Muscle of leg (tissue), 3 donors: ENCODE measurements at regions not wholly inside any gene's neighbourhood (a gene's known extent, or its start where the extent isn't known, plus 50 kb on each side); places are given as distances from the start of the nearest gene placed in this dataset.

Experiments
- DNase-seq: peaks from one replicate; pipeline ENCODE4 v3.0.0; 2013
- H3K27ac ChIP-seq: one replicate; pipeline ENCODE4 v1.5.1; 2013; ENCODE audit warnings: mild to moderate bottlenecking, low read length, control low read depth
- H3K27me3 ChIP-seq: one replicate; pipeline ENCODE4 v1.6.1; 2013; ENCODE audit warnings: low read length; ENCODE audit not compliant: control insufficient read depth, insufficient read depth
- H3K36me3 ChIP-seq: one replicate; pipeline ENCODE4 v1.6.1; 2013; ENCODE audit warnings: low read length; ENCODE audit not compliant: control insufficient read depth, insufficient read depth
- H3K4me1 ChIP-seq: one replicate; pipeline ENCODE4 v1.6.1; 2013; ENCODE audit warnings: low read length; ENCODE audit not compliant: control insufficient read depth, insufficient read depth
- H3K4me3 ChIP-seq: one replicate; pipeline ENCODE4 v1.5.1; 2013; ENCODE audit warnings: low read length, control low read depth
- H3K9me3 ChIP-seq: replicated peaks from 2 replicates; pipeline ENCODE4 v1.6.1; 2013; ENCODE audit warnings: low read depth, low read length; ENCODE audit not compliant: control insufficient read depth
- WGBS: methylation state at CpG from one replicate; pipeline ENCODE4 v1.1.5; 2013; ENCODE audit warnings: missing lambda C conversion rate; ENCODE audit not compliant: insufficient coverage; 5-methylcytosine and 5-hydroxymethylcytosine counted together

DNA sequence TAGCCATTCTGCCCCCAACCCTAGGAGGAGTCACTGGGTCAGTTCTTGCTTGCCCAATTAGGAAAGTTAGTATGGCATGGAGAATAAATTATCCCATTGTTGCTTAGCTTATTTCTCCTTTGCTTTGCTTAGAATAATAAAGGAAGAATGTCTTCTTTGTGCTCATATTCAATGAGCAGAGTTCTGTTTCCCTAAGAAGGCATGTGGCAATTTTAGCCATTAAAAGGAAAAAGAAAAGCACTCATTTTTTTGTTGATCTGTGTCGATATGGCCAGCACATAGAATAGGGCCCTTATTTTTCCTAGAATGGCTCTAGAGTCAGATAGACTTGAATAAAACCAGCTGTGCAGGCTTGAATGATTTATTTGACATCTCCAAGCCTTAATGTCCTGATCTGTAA is 166.4 kb upstream of the PPARGC1A start:
- Histone ChIP-seq H3K4me3 (no peak overlapping the region), H3K27me3 (no peaks in the 10 kb centered on the region), H3K9me3 (no peaks in the 10 kb centered on the region), H3K36me3 (no peaks in the 10 kb centered on the region), H3K27ac (no peak overlapping the region), H3K4me1 (no peaks in the 10 kb centered on the region)
- 60% methylated on average over 1 of the region's 1 CpG for WGBS
- no peak for DNase-seq

DNA sequence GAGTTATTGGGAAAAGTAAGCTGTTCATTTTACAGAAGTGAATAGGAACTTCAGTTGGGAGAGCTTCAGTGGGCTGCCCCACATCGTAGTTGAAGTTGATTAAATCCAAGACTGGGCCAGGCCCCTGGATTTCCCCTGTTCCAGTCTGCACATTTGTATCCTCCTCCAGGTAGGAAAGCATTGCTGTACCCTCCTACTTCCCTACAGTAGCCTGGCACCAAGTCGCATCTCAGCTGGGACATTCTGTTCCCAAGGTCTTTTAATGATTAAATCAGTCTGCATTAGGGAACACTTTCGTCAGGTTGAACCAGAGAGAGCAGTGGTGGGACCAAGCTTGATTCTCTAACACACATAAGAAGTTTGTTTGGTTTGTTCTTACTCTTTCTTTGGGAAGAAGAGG is 165.8 kb upstream of the PPARGC1A start:
- Histone ChIP-seq H3K4me1 (no peaks in the 10 kb centered on the region), H3K4me3 (no peak overlapping the region), H3K36me3 (no peaks in the 10 kb centered on the region), H3K27ac (no peak overlapping the region), H3K9me3 (no peaks in the 10 kb centered on the region), H3K27me3 (no peaks in the 10 kb centered on the region)
- DNase-seq, result no peak
- 83% methylated on average over 1 of the region's 3 CpGs for WGBS

DNA sequence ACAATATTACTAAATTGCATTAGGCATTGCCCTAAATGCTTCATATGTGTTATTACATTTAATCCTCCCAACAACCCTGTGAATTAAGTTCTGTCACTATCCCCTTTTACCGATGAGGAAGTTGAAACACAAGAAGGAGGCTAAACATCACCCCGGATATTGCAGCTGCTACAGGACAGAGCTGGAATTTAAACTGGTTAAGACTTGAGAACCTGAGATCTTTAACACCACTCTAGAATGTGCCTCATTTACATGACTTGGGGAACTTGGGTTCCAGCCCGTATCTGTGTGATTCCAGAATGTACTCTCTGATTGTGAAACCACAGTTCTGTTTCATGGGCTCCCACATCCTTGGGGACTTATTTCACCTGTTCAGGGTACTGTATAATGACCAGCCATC is 165.1 kb upstream of the PPARGC1A start:
- H3K27me3 ChIP-seq, result no peaks in the 10 kb centered on the region
- no CpG with 5 or more reads among the region's 3 CpGs for WGBS
- no peaks in the 10 kb centered on the region for H3K9me3 ChIP-seq
- DNase-seq, result no peak
- no peaks in the 10 kb centered on the region for H3K4me1 ChIP-seq
- H3K27ac ChIP-seq, result no peak overlapping the region
- H3K36me3 ChIP-seq, result no peaks in the 10 kb centered on the region
- no peak overlapping the region for H3K4me3 ChIP-seq

DNA sequence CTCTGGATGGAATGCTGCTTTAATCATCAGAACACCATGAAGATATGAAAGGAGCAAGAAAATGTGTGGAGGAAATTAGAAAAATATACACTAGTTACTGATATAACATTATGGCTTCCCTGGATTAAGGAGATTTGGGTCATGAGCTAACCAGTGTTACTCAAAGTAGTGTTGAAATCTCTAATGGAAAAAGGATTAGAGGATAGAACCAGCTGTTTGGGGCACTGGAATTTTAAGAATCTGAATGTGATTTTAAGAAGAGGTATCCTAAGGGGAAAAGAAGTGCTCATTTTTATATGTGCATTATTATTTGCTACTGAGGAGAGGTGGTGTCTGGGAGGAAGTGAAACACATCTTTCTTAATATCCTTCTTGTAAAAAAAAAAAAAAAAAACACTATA is 164.1 kb upstream of the PPARGC1A start:
- no peaks in the 10 kb centered on the region for H3K4me1 ChIP-seq
- no peak overlapping the region for H3K4me3 ChIP-seq
- no peaks in the 10 kb centered on the region for H3K27me3 ChIP-seq
- H3K9me3 ChIP-seq, result no peaks in the 10 kb centered on the region
- DNase-seq, result no peak
- H3K27ac ChIP-seq, result no peak overlapping the region
- no peaks in the 10 kb centered on the region for H3K36me3 ChIP-seq

DNA sequence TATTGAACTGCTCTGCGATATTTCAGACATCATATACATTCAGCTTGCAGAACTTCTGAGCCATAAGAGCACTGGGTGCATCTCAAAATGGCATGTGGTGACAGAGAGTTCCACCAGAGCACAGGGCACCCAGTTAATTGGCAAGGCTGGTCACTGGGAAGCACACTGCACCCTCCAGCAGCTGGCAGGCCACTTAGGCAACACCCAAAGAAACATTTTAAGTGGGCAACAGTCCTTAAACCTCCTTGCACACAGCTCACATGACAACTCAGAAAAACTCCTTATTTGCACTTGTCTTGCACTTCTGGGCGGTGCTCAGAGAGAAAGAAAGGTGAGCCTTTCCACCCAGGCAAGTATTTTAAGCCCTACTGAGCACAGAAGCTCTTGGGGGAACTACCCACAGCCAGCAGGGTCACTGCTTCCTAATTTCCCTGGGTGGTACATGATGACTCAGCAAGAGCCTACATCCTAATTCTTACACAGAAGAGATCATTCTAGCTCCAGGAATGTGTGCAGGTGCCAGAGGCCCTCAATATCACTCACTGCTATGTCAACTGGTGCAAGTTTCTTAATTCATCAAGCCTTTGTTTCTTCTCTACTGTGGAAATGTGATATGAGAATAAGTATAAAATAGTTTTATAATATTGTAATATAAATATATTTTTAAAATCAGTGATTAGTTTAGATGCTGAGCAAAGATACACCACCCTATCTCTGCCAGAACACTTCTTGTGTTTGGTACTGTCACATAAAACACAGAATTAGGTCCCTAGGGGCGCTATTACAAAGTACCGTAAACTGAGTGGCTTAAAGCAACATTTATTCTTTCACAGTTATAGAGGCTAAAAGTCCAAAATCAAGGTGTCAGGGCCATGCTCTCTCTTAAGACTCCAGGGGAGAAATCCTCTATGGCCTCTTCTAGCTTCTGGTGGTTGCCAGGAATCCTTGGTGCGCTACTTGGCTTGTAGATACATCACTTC is 155.1 kb upstream of the PPARGC1A start:
- 77% methylated on average over 5 of the region's 5 CpGs for WGBS
- no peaks in the 10 kb centered on the region for H3K27me3 ChIP-seq
- H3K9me3 ChIP-seq, result no peaks in the 10 kb centered on the region
- no peak overlapping the region for H3K27ac ChIP-seq
- H3K4me1 ChIP-seq, result no peaks in the 10 kb centered on the region
- H3K36me3 ChIP-seq, result no peaks in the 10 kb centered on the region
- DNase-seq, result no peak
- no peak overlapping the region for H3K4me3 ChIP-seq

DNA sequence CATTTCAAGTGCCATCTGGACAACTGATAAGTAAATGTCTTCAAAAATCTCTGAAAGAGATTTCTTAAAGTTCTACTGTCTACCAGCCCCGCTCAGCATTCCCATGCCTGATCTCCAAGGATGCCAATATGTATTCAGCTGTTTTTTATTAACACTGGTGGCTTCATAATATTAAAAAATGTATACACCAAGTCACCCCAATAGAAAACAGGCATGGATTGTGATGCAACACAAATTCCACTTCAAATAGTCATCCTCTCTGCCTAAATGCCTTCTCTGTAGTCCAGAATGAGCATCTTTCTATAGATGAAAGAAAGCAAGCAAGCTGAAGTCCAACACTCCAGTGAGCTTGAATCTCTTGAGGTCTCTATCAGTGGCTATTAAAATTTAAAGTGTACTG is 152.2 kb upstream of the PPARGC1A start:
- H3K9me3 ChIP-seq, result no peaks in the 10 kb centered on the region
- WGBS, result no CpG with 5 or more reads among the region's 1 CpG
- H3K4me3 ChIP-seq, result no peak overlapping the region
- no peak for DNase-seq
- H3K36me3 ChIP-seq, result no peaks in the 10 kb centered on the region
- no peak overlapping the region for H3K27ac ChIP-seq
- no peaks in the 10 kb centered on the region for H3K4me1 ChIP-seq
- H3K27me3 ChIP-seq, result no peaks in the 10 kb centered on the region

DNA sequence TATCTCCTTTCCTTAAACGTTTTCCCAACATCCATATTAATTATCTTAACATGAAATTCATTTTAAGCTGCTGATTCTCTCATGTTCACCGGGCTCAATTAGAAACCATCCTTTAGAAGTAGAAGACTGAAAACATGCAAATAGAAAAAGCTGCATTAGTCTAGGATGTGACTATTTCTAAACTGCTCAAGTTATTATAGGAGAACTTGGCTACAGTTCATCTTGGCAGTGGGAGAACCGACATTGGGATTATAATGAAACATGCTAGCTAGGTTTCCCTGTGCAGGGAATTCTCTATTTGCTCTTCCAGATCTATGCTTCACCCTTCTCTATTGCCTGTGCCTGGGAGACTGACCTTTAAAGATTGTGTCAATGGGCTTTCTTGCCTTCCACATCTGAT is 151.0 kb upstream of the PPARGC1A start:
- H3K36me3 ChIP-seq, result no peaks in the 10 kb centered on the region
- DNase-seq, result peak; percentile 69
- H3K4me1 ChIP-seq, result no peaks in the 10 kb centered on the region
- no peak overlapping the region for H3K27ac ChIP-seq
- H3K4me3 ChIP-seq, result no peak overlapping the region
- WGBS, result no CpG with 5 or more reads among the region's 3 CpGs
- H3K27me3 ChIP-seq, result no peaks in the 10 kb centered on the region
- no peaks in the 10 kb centered on the region for H3K9me3 ChIP-seq

DNA sequence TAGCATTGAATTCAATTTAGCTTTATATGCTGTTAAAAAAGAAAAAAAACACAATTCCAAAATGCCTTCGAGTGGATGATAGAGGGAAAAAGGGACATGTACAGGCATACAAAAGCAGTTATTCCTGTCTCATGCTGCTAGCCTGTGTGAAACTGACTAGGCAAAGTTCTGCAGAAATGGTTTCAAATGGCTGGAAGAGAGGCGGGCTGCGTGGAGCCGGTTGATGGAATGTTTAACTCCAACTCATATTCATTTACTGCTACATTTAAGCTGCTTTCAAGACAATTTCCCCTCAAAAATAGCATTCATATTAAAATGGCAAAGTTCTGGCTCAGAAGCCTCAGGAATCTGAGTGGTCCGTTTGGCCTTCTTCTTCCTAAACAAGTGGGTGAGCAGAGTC is 143.8 kb upstream of the PPARGC1A start:
- 86% methylated on average over 3 of the region's 5 CpGs for WGBS
- no peaks in the 10 kb centered on the region for H3K27me3 ChIP-seq
- peaks cover 7% of the 10 kb centered on the region for H3K4me1 ChIP-seq
- H3K27ac ChIP-seq, result no peak overlapping the region
- no peak for DNase-seq
- no peaks in the 10 kb centered on the region for H3K9me3 ChIP-seq
- H3K4me3 ChIP-seq, result no peak overlapping the region
- no peaks in the 10 kb centered on the region for H3K36me3 ChIP-seq

DNA sequence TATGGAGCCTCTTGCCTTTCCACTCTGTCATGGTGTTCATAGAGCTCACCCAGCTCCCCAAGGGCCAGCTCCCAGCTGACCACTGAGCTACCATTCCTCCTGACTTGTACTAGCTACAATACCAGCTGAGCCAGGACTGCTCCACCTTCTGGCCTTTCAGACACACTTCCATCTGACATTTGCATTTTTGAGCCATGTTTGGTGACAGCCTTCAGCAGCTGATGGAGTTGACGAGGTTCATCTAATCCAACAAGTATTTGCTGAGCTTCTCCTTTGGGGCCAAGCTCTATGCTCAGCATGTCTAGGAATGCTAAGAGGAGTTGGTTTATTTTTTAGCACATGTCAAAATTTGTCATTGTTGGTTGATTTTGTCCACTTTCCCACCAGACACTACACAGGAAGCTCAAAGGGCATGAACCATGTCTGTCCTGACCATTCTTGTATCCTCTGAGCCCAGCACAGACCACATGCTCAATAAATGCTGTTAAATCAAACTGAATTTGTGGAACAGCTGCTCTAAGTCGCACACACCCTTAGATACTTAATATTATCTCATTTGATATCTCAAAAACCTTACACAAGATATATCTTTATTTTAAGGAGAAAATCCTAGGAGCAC is 142.6 kb upstream of the PPARGC1A start:
- DNase-seq, result peak; percentile 54
- H3K4me3 ChIP-seq, result no peak overlapping the region
- H3K9me3 ChIP-seq, result no peaks in the 10 kb centered on the region
- WGBS, result no CpG with 5 or more reads among the region's 2 CpGs
- no peaks in the 10 kb centered on the region for H3K27me3 ChIP-seq
- H3K36me3 ChIP-seq, result no peaks in the 10 kb centered on the region
- H3K27ac ChIP-seq, result no peak overlapping the region
- H3K4me1 ChIP-seq, result peaks cover 7% of the 10 kb centered on the region

DNA sequence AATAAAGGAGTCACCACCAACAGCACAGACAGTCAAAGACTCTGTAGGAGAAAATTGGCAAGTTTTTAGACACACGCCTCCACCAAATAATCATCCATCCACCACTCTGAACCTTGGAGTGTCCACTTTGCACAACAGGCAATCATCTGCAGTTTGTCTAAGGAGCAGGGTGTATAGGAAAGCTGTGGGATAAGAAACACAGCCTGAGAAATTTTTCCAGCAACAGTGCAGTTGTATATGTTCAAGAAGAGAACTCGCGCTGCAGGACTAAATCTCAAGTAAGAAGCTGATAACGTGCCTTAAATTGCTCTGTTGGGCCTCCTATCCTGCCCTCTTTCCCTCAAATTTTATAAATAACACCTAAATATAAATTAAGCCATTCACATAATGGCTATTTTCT is 136.7 kb upstream of the PPARGC1A start:
- Histone ChIP-seq H3K4me1 (no peaks in the 10 kb centered on the region), H3K27ac (no peak overlapping the region), H3K27me3 (no peaks in the 10 kb centered on the region), H3K36me3 (no peaks in the 10 kb centered on the region), H3K4me3 (no peak overlapping the region), H3K9me3 (no peaks in the 10 kb centered on the region)
- whole genome bisulfite sequencing, result 100% methylated on average over 2 of the region's 4 CpGs
- DNase-seq, result no peak
